SH-SY5Y (cell line): ENCODE measurements at regions not wholly inside any gene's neighbourhood (a gene's known extent, or its start where the extent isn't known, plus 50 kb on each side); places are given as distances from the start of the nearest gene placed in this dataset.

Source experiments
- GATA2 ChIP-seq: IDR thresholded peaks from 2 replicates; pipeline ENCODE4 v1.6.1; 2011; ENCODE audit warnings: mild to moderate bottlenecking, low read depth, low read length
- GATA3 ChIP-seq: IDR thresholded peaks from 2 replicates; pipeline ENCODE4 v1.6.1; 2011; ENCODE audit warnings: low read depth, mild to moderate bottlenecking, low read length, moderate library complexity

- TF ChIP-seq GATA2, result no peak
- TF ChIP-seq GATA3, result no peak
Measured at GRCh38 chr15:48020166-48020565, 100.6 kb upstream of the SLC24A5 start.

- TF ChIP-seq GATA2 (no peak), GATA3 (no peak)
Measured at GRCh38 chr15:48021336-48022086, 99.3 kb upstream of the SLC24A5 start.

GRCh38 chr15:48025118-48025517 lies 95.7 kb upstream of the SLC24A5 start:
- TF ChIP-seq GATA2 (no peak), GATA3 (no peak)

GRCh38 chr15:48028712-48029111 lies 92.1 kb upstream of the SLC24A5 start:
- no peak for TF ChIP-seq GATA3
- TF ChIP-seq GATA2, result no peak

- no peak for TF ChIP-seq GATA2
- no peak for TF ChIP-seq GATA3
Measured at GRCh38 chr15:48029642-48030041, 91.1 kb upstream of the SLC24A5 start.

- no peak for TF ChIP-seq GATA3
- TF ChIP-seq GATA2, result no peak
Measured at GRCh38 chr15:48031466-48031865, 89.3 kb upstream of the SLC24A5 start.

GRCh38 chr15:48031973-48032372 lies 88.8 kb upstream of the SLC24A5 start:
- TF ChIP-seq GATA2, result peak; percentile 38; the same call in 1 of the 2 replicates
- TF ChIP-seq GATA3, result no peak

GRCh38 chr15:48032911-48033310 lies 87.9 kb upstream of the SLC24A5 start:
- TF ChIP-seq GATA3 (no peak), GATA2 (no peak)

GRCh38 chr15:48038221-48038620 lies 82.6 kb upstream of the SLC24A5 start:
- TF ChIP-seq GATA2, result no peak
- no peak for TF ChIP-seq GATA3

- TF ChIP-seq GATA2 (no peak), GATA3 (no peak)
Measured at GRCh38 chr15:48040166-48040817, 80.5 kb upstream of the SLC24A5 start.

GRCh38 chr15:48041454-48041853 lies 79.3 kb upstream of the SLC24A5 start:
- TF ChIP-seq GATA3 (no peak), GATA2 (no peak)

- TF ChIP-seq GATA3 (no peak), GATA2 (no peak)
Measured at GRCh38 chr15:48046813-48047438, 73.9 kb upstream of the SLC24A5 start.

- TF ChIP-seq GATA2 (no peak), GATA3 (no peak)
Measured at GRCh38 chr15:48049736-48050135, 71.1 kb upstream of the SLC24A5 start.

GRCh38 chr15:48052946-48053345 lies 67.8 kb upstream of the SLC24A5 start:
- TF ChIP-seq GATA3, result no peak
- TF ChIP-seq GATA2, result no peak

GRCh38 chr15:48058371-48058770 lies 62.4 kb upstream of the SLC24A5 start:
- TF ChIP-seq GATA2, result no peak
- no peak for TF ChIP-seq GATA3
